OCI-LY7 (cell line): ENCODE measurements at regions not wholly inside any gene's neighbourhood (a gene's known extent, or its start where the extent isn't known, plus 50 kb on each side); places are given as distances from the start of the nearest gene placed in this dataset.

Source experiments
- EZH2phosphoT487 ChIP-seq: fragments of 200-600 bp; sonication (generic); IDR thresholded peaks from 2 replicates; pipeline ENCODE4 v1.6.1; 2018; ENCODE audit warnings: low read depth, borderline replicate concordance, mild to moderate bottlenecking, mixed run types, antibody characterized with exemption, low read length, moderate library complexity, mixed read lengths
- TF ChIP-seq, protein P1 (sequence below): fragments of 200-600 bp; sonication (generic); conservative IDR thresholded peaks from 2 replicates; pipeline ENCODE4 v1.5.1; 2014; ENCODE audit warnings: mild to moderate bottlenecking, antibody characterized with exemption, low read length, moderate library complexity, mixed read lengths

DNA sequence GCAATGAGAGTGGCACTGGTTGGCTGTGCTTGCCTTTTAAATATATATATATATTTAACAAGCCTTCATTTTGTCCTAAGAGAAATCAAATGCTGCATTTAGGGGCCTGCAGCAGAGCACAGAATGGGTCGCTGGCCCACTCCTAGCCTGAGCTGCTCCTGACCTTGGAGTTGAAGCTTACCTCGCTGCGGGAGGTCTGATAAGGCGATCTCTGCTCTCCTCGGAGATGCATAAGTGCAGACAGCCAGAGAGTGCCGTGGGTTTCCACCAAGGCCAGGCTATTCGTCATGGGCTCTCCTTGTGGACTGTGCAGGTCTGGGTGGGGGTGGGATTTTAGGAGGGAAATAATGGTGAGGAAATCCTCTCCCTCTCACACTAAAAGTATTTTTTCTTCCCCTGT is 99.5 kb upstream of the IKZF1 start:
- TF ChIP-seq, protein P1, sequence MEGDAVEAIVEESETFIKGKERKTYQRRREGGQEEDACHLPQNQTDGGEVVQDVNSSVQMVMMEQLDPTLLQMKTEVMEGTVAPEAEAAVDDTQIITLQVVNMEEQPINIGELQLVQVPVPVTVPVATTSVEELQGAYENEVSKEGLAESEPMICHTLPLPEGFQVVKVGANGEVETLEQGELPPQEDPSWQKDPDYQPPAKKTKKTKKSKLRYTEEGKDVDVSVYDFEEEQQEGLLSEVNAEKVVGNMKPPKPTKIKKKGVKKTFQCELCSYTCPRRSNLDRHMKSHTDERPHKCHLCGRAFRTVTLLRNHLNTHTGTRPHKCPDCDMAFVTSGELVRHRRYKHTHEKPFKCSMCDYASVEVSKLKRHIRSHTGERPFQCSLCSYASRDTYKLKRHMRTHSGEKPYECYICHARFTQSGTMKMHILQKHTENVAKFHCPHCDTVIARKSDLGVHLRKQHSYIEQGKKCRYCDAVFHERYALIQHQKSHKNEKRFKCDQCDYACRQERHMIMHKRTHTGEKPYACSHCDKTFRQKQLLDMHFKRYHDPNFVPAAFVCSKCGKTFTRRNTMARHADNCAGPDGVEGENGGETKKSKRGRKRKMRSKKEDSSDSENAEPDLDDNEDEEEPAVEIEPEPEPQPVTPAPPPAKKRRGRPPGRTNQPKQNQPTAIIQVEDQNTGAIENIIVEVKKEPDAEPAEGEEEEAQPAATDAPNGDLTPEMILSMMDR, result no peak
- TF ChIP-seq EZH2phosphoT487, result no peak
